WTC11 (cell line): ENCODE measurements at regions not wholly inside any gene's neighbourhood (a gene's known extent, or its start where the extent isn't known, plus 50 kb on each side); places are given as distances from the start of the nearest gene placed in this dataset.

Experiments
- ATAC-seq: fragments of 200-7000 bp; cut with Tn5 transposase; 2 replicates; pipeline ENCODE4 v1.10.0; 2021; ENCODE audit warnings: mild to moderate bottlenecking, moderate library complexity
- CTCF ChIA-PET: fragments of 300-600 bp; sonication (Branson Sonifier 250); formaldehyde crosslinking; loops from one replicate; lab custom pipeline; 2021; ENCODE audit warnings: antibody characterized with exemption; lab: Charles Lee
- POLR2A ChIA-PET: fragments of 350-600 bp; sonication (Branson Sonifier 250); formaldehyde crosslinking; loops from one replicate; lab custom pipeline; 2021; ENCODE audit warnings: antibody characterized with exemption; lab: Charles Lee
- DNase-seq: peaks from one replicate; pipeline ENCODE4 v3.0.0; 2021; ENCODE audit warnings: low spot score
- H3K27ac Mint-ChIP-seq: 2 replicates; pipeline ENCODE4 v1.8.0; 2021; ENCODE audit warnings: mixed read lengths
- H3K27me3 Mint-ChIP-seq: 2 replicates; pipeline ENCODE4 v1.8.0; 2021; ENCODE audit warnings: low read depth, mild to moderate bottlenecking, moderate library complexity, mixed read lengths
- H3K36me3 Mint-ChIP-seq: 2 replicates; pipeline ENCODE4 v1.8.0; 2021; ENCODE audit warnings: mixed read lengths
- H3K4me1 Mint-ChIP-seq: 2 replicates; pipeline ENCODE4 v1.8.0; 2022; ENCODE audit warnings: mixed read lengths
- H3K4me3 Mint-ChIP-seq: 2 replicates; pipeline ENCODE4 v1.8.0; 2021; ENCODE audit warnings: mild to moderate bottlenecking, moderate library complexity, mixed read lengths
- H3K9me3 Mint-ChIP-seq: 2 replicates; pipeline ENCODE4 v1.8.0; 2021; ENCODE audit warnings: mixed read lengths
- ATF1 ChIP-seq: sonication (generic); formaldehyde crosslinking; IDR thresholded peaks from 2 replicates; pipeline ENCODE4 v1.8.1; 2023; ENCODE audit warnings: mild to moderate bottlenecking, moderate library complexity, missing genetic modification reagents
- CREM ChIP-seq: sonication (generic); formaldehyde crosslinking; IDR thresholded peaks from 2 replicates; pipeline ENCODE4 v1.8.1; 2022; ENCODE audit warnings: mild to moderate bottlenecking, missing genetic modification reagents, moderate library complexity
- E2F4 ChIP-seq: sonication (generic); formaldehyde crosslinking; IDR thresholded peaks from 2 replicates; pipeline ENCODE4 v1.8.1; 2022; ENCODE audit warnings: low read depth, mild to moderate bottlenecking, moderate library complexity, missing genetic modification reagents, borderline replicate concordance
- ERG ChIP-seq: fragments of 250-450 bp; sonication (Bioruptor Pico); IDR thresholded peaks from 2 replicates; pipeline ENCODE4 v1.8.0; 2021; ENCODE audit warnings: mild to moderate bottlenecking
- GABPB1 ChIP-seq: sonication (generic); formaldehyde crosslinking; IDR thresholded peaks from 2 replicates; pipeline ENCODE4 v1.8.1; 2023; ENCODE audit warnings: mild to moderate bottlenecking, missing genetic modification reagents
- GTF2I ChIP-seq: fragments of 250-450 bp; sonication (Bioruptor Pico); conservative IDR thresholded peaks from 2 replicates; pipeline ENCODE4 v1.4.0; 2021; ENCODE audit warnings: mild to moderate bottlenecking
- HMGA2 ChIP-seq: fragments of 250-450 bp; sonication (Bioruptor Pico); IDR thresholded peaks from 2 replicates; pipeline ENCODE4 v1.4.0; 2021; ENCODE audit warnings: mild to moderate bottlenecking, moderate library complexity
- IRF2 ChIP-seq: sonication (generic); formaldehyde crosslinking; IDR thresholded peaks from 2 replicates; pipeline ENCODE4 v1.8.0; 2022; ENCODE audit warnings: low read depth, missing genetic modification reagents, borderline replicate concordance
- JUN ChIP-seq: sonication (generic); formaldehyde crosslinking; IDR thresholded peaks from 2 replicates; pipeline ENCODE4 v1.8.0; 2023; ENCODE audit warnings: mild to moderate bottlenecking, missing genetic modification reagents
- MAX ChIP-seq: sonication (generic); formaldehyde crosslinking; IDR thresholded peaks from 2 replicates; pipeline ENCODE4 v1.8.0; 2022; ENCODE audit warnings: mild to moderate bottlenecking, missing genetic modification reagents
- NFYB ChIP-seq: sonication (generic); formaldehyde crosslinking; conservative IDR thresholded peaks from 2 replicates; pipeline ENCODE4 v1.8.0; 2022; ENCODE audit warnings: low read depth, missing genetic modification reagents
- PRRX2 ChIP-seq: fragments of 250-450 bp; sonication (Bioruptor Pico); IDR thresholded peaks from 2 replicates; pipeline ENCODE4 v1.8.0; 2021; ENCODE audit warnings: mild to moderate bottlenecking
- SOX15 ChIP-seq: fragments of 250-450 bp; sonication (Bioruptor Pico); IDR thresholded peaks from 2 replicates; pipeline ENCODE4 v1.9.0; 2021; ENCODE audit warnings: mild to moderate bottlenecking
- SP1 ChIP-seq: sonication (generic); formaldehyde crosslinking; conservative IDR thresholded peaks from 2 replicates; pipeline ENCODE4 v1.8.1; 2022; ENCODE audit warnings: missing genetic modification reagents
- TEAD1 ChIP-seq: sonication (generic); formaldehyde crosslinking; IDR thresholded peaks from 2 replicates; pipeline ENCODE4 v1.8.0; 2022; ENCODE audit warnings: mild to moderate bottlenecking, missing genetic modification reagents
- ZBTB21 ChIP-seq: sonication (generic); formaldehyde crosslinking; IDR thresholded peaks from 2 replicates; pipeline ENCODE4 v1.8.1; 2023; ENCODE audit warnings: mild to moderate bottlenecking, missing genetic modification reagents, borderline replicate concordance
- ZNF138 ChIP-seq: sonication (generic); formaldehyde crosslinking; conservative IDR thresholded peaks from 2 replicates; pipeline ENCODE4 v1.8.1; 2022; ENCODE audit warnings: mild to moderate bottlenecking, moderate library complexity, missing genetic modification reagents
- ZNF263 ChIP-seq: sonication (generic); formaldehyde crosslinking; IDR thresholded peaks from 2 replicates; pipeline ENCODE4 v1.8.1; 2022; ENCODE audit warnings: low read depth, mild to moderate bottlenecking, moderate library complexity, missing genetic modification reagents
- ZNF396 ChIP-seq: fragments of 250-450 bp; sonication (Bioruptor Pico); IDR thresholded peaks from 2 replicates; pipeline ENCODE4 v1.8.0; 2021; ENCODE audit warnings: mild to moderate bottlenecking, moderate library complexity, borderline replicate concordance
- TF ChIP-seq, protein P1 (sequence below): fragments of 250-450 bp; sonication (Bioruptor Pico); conservative IDR thresholded peaks from 2 replicates; pipeline ENCODE4 v1.9.0; 2021; ENCODE audit warnings: mild to moderate bottlenecking
- TF ChIP-seq, protein P2 (sequence below): fragments of 250-450 bp; sonication (Bioruptor Pico); IDR thresholded peaks from 2 replicates; pipeline ENCODE4 v1.9.0; 2021; ENCODE audit warnings: moderate library complexity, mild to moderate bottlenecking, inconsistent platforms, borderline replicate concordance
- TF ChIP-seq, protein P3 (sequence below): sonication (generic); formaldehyde crosslinking; IDR thresholded peaks from 2 replicates; pipeline ENCODE4 v1.8.1; 2022; ENCODE audit warnings: low read depth, missing genetic modification reagents, borderline replicate concordance
- TF ChIP-seq, protein P4 (sequence below): sonication (generic); formaldehyde crosslinking; IDR thresholded peaks from 2 replicates; pipeline ENCODE4 v1.8.1; 2023; ENCODE audit warnings: mild to moderate bottlenecking, missing genetic modification reagents

DNA sequence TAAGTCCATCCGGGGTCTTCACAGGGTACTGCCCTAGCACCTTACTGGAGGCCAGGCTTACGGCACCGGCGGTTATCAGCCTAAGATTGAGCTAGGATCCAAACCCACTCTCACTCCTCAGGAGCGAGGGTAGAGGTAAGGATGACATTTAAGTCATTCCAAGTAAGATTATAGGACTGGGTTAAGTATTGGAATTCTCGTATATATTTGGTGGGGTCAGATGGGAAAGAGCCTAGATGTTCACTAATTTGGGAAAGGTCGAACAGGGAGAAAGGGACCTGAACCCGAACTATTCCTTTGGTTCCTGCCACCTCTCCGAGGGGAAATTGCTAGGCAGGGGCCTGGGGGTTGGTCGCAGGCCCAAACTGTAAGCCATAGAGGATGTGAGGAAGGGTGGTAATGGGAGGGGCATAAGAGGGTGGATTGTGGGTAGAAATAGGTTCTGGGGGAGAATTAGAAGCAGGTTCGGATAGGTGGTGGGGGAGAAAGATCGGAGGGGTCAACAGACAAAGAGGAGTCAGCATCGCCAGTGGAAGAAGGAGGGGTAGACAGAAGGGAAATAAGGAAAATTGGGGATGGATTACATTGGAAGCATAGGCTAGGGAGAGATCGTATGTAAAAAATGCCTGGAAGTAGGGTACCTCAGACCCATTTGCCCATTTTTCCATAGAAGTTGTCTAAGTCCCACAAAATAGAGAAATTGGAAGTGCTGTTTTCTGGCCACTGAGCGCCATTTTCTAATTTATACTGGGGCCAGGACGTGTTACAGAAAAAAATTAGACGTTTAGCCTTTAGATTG lies 747.1 kb upstream of the ADGRB3 start:
- TF ChIP-seq NFYB: no peak
- TF ChIP-seq SP1 (CRISPR knock-in tag): no peak
- TF ChIP-seq, protein P1, sequence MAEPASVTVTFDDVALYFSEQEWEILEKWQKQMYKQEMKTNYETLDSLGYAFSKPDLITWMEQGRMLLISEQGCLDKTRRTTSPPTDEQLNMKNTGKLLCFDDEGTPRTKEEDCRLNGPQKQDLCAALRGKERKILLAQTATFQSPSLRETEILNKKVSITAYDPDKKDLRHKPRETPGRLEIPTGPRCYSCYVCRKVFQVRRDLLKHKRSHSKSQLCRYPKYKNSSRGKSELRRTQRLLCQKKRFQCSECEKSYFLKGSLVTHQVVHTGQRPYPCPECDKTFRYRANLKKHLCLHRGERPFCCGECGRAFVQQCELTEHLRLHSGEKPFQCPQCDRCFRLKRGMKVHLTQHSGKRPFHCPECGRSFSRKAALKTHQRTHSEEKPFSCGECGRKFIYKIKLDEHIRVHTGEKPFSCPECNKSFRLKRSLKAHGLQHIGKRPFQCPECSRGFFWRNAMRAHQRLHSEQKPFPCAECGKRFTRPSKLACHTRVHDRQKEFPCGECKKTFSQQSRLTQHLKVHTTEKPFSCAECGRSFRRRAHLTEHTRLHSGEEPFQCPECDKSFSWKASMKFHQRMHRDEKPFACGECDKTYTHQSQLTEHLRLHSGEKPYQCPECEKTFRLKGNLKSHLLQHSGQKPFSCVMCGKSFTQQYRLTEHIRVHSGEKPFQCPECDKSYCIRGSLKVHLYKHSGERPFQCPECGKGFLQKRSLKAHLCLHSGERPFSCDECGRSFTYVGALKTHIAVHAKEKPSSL (CRISPR knock-in tag): no peak
- TF ChIP-seq ZBTB21: no peak
- TF ChIP-seq TEAD1 (CRISPR knock-in tag): no peak
- TF ChIP-seq ERG (CRISPR knock-in tag): no peak
- TF ChIP-seq ZNF396 (CRISPR knock-in tag): no peak
- no peak for TF ChIP-seq MAX
- TF ChIP-seq GTF2I (CRISPR knock-in tag): no peak
- no peak for TF ChIP-seq SOX15 (CRISPR knock-in tag)
- no peak for TF ChIP-seq ATF1 (CRISPR knock-in tag)
- TF ChIP-seq JUN: no peak
- TF ChIP-seq ZNF138 (CRISPR knock-in tag): no peak
- no peak for TF ChIP-seq GABPB1
- no peak for TF ChIP-seq HMGA2 (CRISPR knock-in tag)
- TF ChIP-seq E2F4 (CRISPR knock-in tag): no peak
- Mint-ChIP-seq H3K9me3 (peaks cover 16% of the 10 kb centered on the region), H3K4me1 (peaks cover 17% of the 10 kb centered on the region), H3K27ac (no peak overlapping the region), H3K36me3 (no peaks in the 10 kb centered on the region), H3K4me3 (no peak overlapping the region), H3K27me3 (no peaks in the 10 kb centered on the region)
- POLR2A ChIA-PET: no interaction called here
- DNase-seq: no peak
- CTCF ChIA-PET: no interaction called here
- ATAC-seq: no peak

GRCh38 chr6:67887419-67887746 lies 747.7 kb upstream of the ADGRB3 start:
- no peak for TF ChIP-seq HMGA2 (CRISPR knock-in tag)
- TF ChIP-seq CREM (CRISPR knock-in tag): no peak
- no peak for TF ChIP-seq ZNF263
- TF ChIP-seq, protein P2, sequence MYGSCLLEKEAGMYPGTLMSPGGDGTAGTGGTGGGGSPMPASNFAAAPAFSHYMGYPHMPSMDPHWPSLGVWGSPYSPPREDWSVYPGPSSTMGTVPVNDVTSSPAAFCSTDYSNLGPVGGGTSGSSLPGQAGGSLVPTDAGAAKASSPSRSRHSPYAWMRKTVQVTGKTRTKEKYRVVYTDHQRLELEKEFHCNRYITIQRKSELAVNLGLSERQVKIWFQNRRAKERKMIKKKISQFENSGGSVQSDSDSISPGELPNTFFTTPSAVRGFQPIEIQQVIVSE (CRISPR knock-in tag): no peak
- no peak for TF ChIP-seq IRF2 (CRISPR knock-in tag)
- TF ChIP-seq, protein P3, sequence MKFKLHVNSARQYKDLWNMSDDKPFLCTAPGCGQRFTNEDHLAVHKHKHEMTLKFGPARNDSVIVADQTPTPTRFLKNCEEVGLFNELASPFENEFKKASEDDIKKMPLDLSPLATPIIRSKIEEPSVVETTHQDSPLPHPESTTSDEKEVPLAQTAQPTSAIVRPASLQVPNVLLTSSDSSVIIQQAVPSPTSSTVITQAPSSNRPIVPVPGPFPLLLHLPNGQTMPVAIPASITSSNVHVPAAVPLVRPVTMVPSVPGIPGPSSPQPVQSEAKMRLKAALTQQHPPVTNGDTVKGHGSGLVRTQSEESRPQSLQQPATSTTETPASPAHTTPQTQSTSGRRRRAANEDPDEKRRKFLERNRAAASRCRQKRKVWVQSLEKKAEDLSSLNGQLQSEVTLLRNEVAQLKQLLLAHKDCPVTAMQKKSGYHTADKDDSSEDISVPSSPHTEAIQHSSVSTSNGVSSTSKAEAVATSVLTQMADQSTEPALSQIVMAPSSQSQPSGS (CRISPR knock-in tag): no peak
- TF ChIP-seq, protein P4, sequence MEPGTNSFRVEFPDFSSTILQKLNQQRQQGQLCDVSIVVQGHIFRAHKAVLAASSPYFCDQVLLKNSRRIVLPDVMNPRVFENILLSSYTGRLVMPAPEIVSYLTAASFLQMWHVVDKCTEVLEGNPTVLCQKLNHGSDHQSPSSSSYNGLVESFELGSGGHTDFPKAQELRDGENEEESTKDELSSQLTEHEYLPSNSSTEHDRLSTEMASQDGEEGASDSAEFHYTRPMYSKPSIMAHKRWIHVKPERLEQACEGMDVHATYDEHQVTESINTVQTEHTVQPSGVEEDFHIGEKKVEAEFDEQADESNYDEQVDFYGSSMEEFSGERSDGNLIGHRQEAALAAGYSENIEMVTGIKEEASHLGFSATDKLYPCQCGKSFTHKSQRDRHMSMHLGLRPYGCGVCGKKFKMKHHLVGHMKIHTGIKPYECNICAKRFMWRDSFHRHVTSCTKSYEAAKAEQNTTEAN: no peak
- TF ChIP-seq TEAD1 (CRISPR knock-in tag): no peak
- no peak for TF ChIP-seq PRRX2
- no peak for TF ChIP-seq ZBTB21
- TF ChIP-seq, all 79 proteins: peak for 0
- Mint-ChIP-seq H3K9me3 (peaks cover 13% of the 10 kb centered on the region), H3K27me3 (no peaks in the 10 kb centered on the region), H3K4me1 (peaks cover 17% of the 10 kb centered on the region), H3K27ac (no peak overlapping the region), H3K36me3 (no peaks in the 10 kb centered on the region), H3K4me3 (no peak overlapping the region)
- POLR2A ChIA-PET: no interaction called here
- no peak for ATAC-seq
- CTCF ChIA-PET: no interaction called here
- DNase-seq: no peak
